ENCODE measurements at regions not wholly inside any gene's neighbourhood (a gene's known extent, or its start where the extent isn't known, plus 50 kb on each side); places are given as distances from the start of the nearest gene placed in this dataset.

- peaks cover 13% of the 10 kb centered on the region for H3K27me3 Mint-ChIP-seq (ENCODE audit: low read depth)
- no peak for DNase-seq (ENCODE audit: low read depth, low spot score)
- H3K9me3 Mint-ChIP-seq: peaks cover 8% of the 10 kb centered on the region
- H3K4me3 Mint-ChIP-seq: no peak overlapping the region
- TF ChIP-seq CTCF (conservative IDR thresholded peaks at IDR 0.05): no peak
- no peaks in the 10 kb centered on the region for H3K36me3 Mint-ChIP-seq (ENCODE audit: low read depth)
- H3K27ac Mint-ChIP-seq (ENCODE audit: unreplicated experiment): no peak overlapping the region
- H3K4me1 Mint-ChIP-seq: no peaks in the 10 kb centered on the region
These were observed 111.9 kb upstream of the FOXQ1 start for GRCh38 chr6:1200081-1200408.

GRCh38 chr6:1197309-1197708, 114.6 kb upstream of the FOXQ1 start:
- H3K27ac Mint-ChIP-seq (ENCODE audit: unreplicated experiment): no peak overlapping the region
- peaks cover 12% of the 10 kb centered on the region for H3K9me3 Mint-ChIP-seq
- no peaks in the 10 kb centered on the region for H3K36me3 Mint-ChIP-seq (ENCODE audit: low read depth)
- no peak overlapping the region for H3K4me3 Mint-ChIP-seq
- no peaks in the 10 kb centered on the region for H3K4me1 Mint-ChIP-seq
- H3K27me3 Mint-ChIP-seq (ENCODE audit: low read depth): peaks cover 17% of the 10 kb centered on the region
- TF ChIP-seq CTCF (conservative IDR thresholded peaks at IDR 0.05): no peak
- DNase-seq (ENCODE audit: low read depth, low spot score): no peak

- Mint-ChIP-seq H3K36me3 (ENCODE audit: low read depth) (no peaks in the 10 kb centered on the region), H3K27me3 (ENCODE audit: low read depth) (peaks cover 17% of the 10 kb centered on the region), H3K9me3 (peaks cover 11% of the 10 kb centered on the region), H3K27ac (ENCODE audit: unreplicated experiment) (no peak overlapping the region), H3K4me3 (no peak overlapping the region), H3K4me1 (no peaks in the 10 kb centered on the region)
- no peak for DNase-seq (ENCODE audit: low read depth, low spot score)
- TF ChIP-seq CTCF (conservative IDR thresholded peaks at IDR 0.05): no peak
These were observed 120.7 kb upstream of the FOXQ1 start for GRCh38 chr6:1191141-1191630.

GRCh38 chr6:1190366-1190765, 121.5 kb upstream of the FOXQ1 start:
- Mint-ChIP-seq H3K27ac (ENCODE audit: unreplicated experiment) (no peak overlapping the region), H3K9me3 (peaks cover 4% of the 10 kb centered on the region), H3K36me3 (ENCODE audit: low read depth) (no peaks in the 10 kb centered on the region), H3K27me3 (ENCODE audit: low read depth) (peaks cover 10% of the 10 kb centered on the region), H3K4me3 (no peak overlapping the region), H3K4me1 (no peaks in the 10 kb centered on the region)
- no peak for TF ChIP-seq CTCF (conservative IDR thresholded peaks at IDR 0.05)
- no peak for DNase-seq (ENCODE audit: low read depth, low spot score)

DNA sequence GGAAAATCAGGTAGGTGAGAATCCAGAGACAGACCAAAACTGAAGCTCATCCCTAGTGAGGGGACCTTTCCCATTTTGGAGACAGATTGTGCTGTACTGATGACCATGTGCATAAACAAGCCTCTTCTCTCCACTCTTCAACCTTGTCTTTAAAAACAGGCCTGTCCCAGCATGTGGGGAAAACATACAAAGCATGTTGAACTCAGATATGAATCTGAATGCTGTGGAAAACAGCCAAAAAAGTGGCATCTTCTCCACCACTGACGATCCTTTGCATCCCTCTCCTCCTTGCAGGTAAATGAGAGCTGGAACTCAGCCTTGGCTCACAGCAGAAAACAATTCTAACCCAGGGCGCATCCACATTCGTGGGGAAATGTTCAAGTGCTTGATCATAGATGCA, 123.7 kb upstream of the FOXQ1 start:
- H3K36me3 Mint-ChIP-seq (ENCODE audit: low read depth): no peaks in the 10 kb centered on the region
- H3K27me3 Mint-ChIP-seq (ENCODE audit: low read depth): peaks cover 6% of the 10 kb centered on the region
- no peaks in the 10 kb centered on the region for H3K4me1 Mint-ChIP-seq
- no peak overlapping the region for H3K4me3 Mint-ChIP-seq
- no peak for DNase-seq (ENCODE audit: low read depth, low spot score)
- no peak for TF ChIP-seq CTCF (conservative IDR thresholded peaks at IDR 0.05)
- peaks cover under 1% of the 10 kb centered on the region for H3K9me3 Mint-ChIP-seq
- no peak overlapping the region for H3K27ac Mint-ChIP-seq (ENCODE audit: unreplicated experiment)
